ENCODE measurements at regions not wholly inside any gene's neighbourhood (a gene's known extent, or its start where the extent isn't known, plus 50 kb on each side); places are given as distances from the start of the nearest gene placed in this dataset.

DNA sequence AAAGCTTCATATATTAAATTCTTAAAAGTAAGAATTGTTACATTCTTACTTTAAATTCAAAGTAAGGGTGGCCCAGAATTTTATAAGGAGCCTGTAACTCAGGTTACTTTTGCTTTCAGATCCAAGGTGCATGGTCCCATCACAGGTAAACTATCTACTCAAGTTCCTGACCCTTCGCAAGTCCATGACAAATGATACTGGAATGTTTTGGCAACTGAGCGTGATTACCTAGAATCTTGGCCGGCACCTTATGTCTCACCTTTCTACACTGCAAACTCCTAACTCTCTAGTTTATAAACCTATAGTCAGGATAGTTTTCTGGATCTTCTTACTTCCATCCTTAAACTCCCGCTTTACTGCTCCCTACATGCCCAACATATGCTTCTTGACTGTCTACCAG is 67.9 kb upstream of the HMGN3 start:
- no peak for DNase-seq (ENCODE audit: low read depth)

DNA sequence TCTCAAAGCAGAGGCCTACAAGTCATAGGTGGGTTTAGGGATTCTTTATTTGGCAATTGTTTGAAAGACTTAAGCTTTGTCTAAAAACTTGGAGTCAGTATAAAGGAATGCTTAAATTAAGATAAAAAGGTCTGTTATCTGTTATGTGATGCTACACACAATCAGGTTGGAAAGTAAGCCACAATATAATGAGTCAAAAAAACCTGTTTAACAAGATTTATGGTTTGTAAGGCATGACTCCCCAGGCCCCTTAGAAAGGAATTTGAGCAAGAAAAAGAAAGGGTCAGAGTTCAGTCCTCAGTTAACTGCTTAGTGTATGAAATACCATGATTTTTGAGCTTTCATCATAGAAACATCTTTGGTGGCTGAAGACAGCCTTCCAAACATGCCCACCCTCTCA is 66.8 kb upstream of the HMGN3 start:
- DNase-seq (ENCODE audit: low read depth): no peak

DNA sequence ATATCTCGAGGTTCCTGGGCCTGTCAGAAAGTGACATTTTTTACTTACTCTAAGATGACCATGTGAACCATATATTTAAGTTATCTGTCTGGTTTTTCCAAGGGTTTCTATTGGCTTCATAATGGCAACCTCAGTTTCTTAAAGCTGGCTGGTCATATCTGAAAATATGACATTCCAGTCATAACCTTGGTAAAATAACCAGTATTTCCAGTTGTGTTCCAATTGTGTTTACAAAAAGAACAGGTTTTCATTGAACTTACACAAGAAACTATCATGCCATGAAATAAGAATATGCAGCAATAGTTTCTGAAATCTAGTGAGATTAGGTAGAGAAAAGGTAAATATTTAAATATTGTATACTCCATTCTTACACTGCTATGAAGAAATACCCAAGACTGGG is 61.7 kb upstream of the HMGN3 start:
- DNase-seq (ENCODE audit: low read depth): no peak
